PFSK-1 (cell line): ENCODE measurements at regions not wholly inside any gene's neighbourhood (a gene's known extent, or its start where the extent isn't known, plus 50 kb on each side); places are given as distances from the start of the nearest gene placed in this dataset.

Experiments
- FOXP2 ChIP-seq: optimal IDR thresholded peaks from 2 replicates; pipeline ENCODE3; 2011; ENCODE audit warnings: borderline replicate concordance, control low read depth, inconsistent platforms; ENCODE audit not compliant: insufficient read depth; ENCODE audit errors: extremely low read length, extremely low read depth
- POLR2AphosphoS5 ChIP-seq: IDR thresholded peaks from 2 replicates; pipeline ENCODE4 v1.6.1; 2012; ENCODE audit warnings: low read depth, mild to moderate bottlenecking, control low read depth, low read length, moderate library complexity
- SIN3A ChIP-seq: IDR thresholded peaks from 2 replicates; pipeline ENCODE4 v1.6.1; 2012; ENCODE audit warnings: mild to moderate bottlenecking, low read length, moderate library complexity, borderline replicate concordance; ENCODE audit not compliant: insufficient read depth
- TAF1 ChIP-seq: IDR thresholded peaks from 2 replicates; pipeline ENCODE4 v1.6.1; 2012; ENCODE audit warnings: low read length, control low read depth, borderline replicate concordance; ENCODE audit not compliant: insufficient read depth
- TF ChIP-seq, protein P1 (sequence below), 2 experiments: IDR thresholded peaks; 2 replicates each; pipeline versions ENCODE4 v1.6.1 to v1.8.0; 2011 to 2012; ENCODE audit warnings: low read depth in 2 of 2, low read length in 2 of 2, control low read depth in 1 of 2, inconsistent platforms in 1 of 2, mild to moderate bottlenecking in 1 of 2, moderate library complexity in 1 of 2; ENCODE audit not compliant: insufficient read depth in 1 of 2

- TF ChIP-seq POLR2AphosphoS5 (no peak), SIN3A (no peak), TAF1 (no peak)
- TF ChIP-seq, protein P1, sequence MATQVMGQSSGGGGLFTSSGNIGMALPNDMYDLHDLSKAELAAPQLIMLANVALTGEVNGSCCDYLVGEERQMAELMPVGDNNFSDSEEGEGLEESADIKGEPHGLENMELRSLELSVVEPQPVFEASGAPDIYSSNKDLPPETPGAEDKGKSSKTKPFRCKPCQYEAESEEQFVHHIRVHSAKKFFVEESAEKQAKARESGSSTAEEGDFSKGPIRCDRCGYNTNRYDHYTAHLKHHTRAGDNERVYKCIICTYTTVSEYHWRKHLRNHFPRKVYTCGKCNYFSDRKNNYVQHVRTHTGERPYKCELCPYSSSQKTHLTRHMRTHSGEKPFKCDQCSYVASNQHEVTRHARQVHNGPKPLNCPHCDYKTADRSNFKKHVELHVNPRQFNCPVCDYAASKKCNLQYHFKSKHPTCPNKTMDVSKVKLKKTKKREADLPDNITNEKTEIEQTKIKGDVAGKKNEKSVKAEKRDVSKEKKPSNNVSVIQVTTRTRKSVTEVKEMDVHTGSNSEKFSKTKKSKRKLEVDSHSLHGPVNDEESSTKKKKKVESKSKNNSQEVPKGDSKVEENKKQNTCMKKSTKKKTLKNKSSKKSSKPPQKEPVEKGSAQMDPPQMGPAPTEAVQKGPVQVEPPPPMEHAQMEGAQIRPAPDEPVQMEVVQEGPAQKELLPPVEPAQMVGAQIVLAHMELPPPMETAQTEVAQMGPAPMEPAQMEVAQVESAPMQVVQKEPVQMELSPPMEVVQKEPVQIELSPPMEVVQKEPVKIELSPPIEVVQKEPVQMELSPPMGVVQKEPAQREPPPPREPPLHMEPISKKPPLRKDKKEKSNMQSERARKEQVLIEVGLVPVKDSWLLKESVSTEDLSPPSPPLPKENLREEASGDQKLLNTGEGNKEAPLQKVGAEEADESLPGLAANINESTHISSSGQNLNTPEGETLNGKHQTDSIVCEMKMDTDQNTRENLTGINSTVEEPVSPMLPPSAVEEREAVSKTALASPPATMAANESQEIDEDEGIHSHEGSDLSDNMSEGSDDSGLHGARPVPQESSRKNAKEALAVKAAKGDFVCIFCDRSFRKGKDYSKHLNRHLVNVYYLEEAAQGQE (IDR thresholded peaks at IDR 0.05; ENCODE audit: insufficient read depth in 1 of 2, low read depth in 2 of 2, low read length in 2 of 2) = no peak
Measured at GRCh38 chr10:124305984-124306383, 112.7 kb downstream of the OAT start.

GRCh38 chr10:124305131-124305530, 113.6 kb downstream of the OAT start:
- TF ChIP-seq, protein P1 (IDR thresholded peaks at IDR 0.05; ENCODE audit: insufficient read depth in 1 of 2, low read depth in 2 of 2, low read length in 2 of 2) = no peak
- TF ChIP-seq TAF1 (no peak), SIN3A (no peak), POLR2AphosphoS5 (no peak), FOXP2 (no peak)

DNA sequence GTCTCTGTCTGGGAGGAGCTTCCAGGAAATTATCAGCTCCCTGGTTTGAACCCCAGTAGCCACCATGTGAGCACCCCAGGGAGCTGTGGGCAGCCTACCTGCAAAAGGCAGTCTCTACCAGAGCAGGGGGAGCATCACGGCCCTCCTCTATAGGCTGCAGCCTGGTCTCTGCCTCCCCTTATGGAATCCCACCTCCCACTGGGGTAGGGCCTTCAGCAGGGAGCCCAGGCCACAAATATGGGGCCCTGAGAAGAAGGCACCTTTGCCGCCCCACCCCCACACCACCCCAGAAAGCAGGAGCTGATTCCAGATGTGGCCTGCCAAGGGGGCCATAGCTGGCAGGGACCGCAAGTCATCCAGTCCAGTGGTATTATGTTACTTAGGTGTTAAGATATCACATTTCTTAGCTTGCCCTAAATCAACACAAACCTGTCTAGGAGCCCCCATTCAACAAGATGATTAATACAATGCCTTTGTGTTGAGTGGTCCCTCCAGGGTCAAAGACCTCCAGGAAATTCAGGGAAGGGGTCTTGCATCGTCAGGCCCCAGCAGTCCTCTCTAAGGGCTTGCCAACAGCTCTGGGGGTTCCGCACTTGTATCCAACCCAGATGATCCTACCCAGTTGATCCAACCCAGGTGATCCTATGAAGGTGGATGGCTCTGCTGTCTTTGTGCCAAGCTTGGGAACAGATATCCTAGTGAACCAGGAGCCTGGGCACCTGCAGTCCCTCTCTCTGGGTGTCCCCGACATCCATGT, 114.9 kb downstream of the OAT start:
- TF ChIP-seq TAF1 = no peak
- TF ChIP-seq, protein P1 (IDR thresholded peaks at IDR 0.05; ENCODE audit: insufficient read depth in 1 of 2, low read depth in 2 of 2, low read length in 2 of 2) = no peak
- TF ChIP-seq POLR2AphosphoS5 = no peak
- no peak for TF ChIP-seq SIN3A
- no peak for TF ChIP-seq FOXP2

DNA sequence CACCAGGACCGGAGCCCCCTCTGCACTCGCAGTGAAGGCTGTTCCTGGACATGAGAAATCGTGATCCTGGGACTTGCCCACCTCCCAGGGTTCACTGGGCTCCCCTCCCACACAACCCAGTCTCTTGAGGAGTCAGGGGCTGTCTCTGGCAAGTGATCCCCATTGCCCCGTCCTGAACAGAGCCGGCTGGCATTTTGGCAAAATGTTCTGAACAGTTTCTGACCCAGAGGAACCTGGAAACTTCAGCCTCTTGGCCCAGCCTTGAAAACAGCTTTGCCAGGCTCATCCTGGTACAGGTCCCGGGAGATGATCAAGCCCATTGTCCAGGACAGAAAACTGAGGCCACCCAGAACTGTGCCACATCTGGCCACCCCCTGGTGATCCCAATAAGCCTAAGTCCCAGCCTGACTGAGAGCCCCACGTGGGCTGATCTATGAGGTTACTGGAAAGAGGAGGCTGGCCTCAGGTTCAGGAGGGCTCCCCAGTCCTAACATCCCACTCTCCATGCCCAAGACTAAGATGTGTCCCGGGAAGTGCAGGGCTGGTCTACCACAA, 115.7 kb downstream of the OAT start:
- TF ChIP-seq SIN3A = no peak
- no peak for TF ChIP-seq FOXP2
- TF ChIP-seq POLR2AphosphoS5 = no peak
- TF ChIP-seq TAF1 = no peak
- TF ChIP-seq, protein P1 (IDR thresholded peaks at IDR 0.05; ENCODE audit: insufficient read depth in 1 of 2, low read depth in 2 of 2, low read length in 2 of 2) = no peak
